SKM-1 (cell line): ENCODE measurements at regions not wholly inside any gene's neighbourhood (a gene's known extent, or its start where the extent isn't known, plus 50 kb on each side); places are given as distances from the start of the nearest gene placed in this dataset.
"Not testable (repeated sequence)": the region's sequence is repeated elsewhere in the genome, so short reads cannot be mapped to it uniquely, and the experiment has no call there.

Experiments
- DNase-seq: peaks from one replicate; lab custom pipeline; 2025; ENCODE audit not compliant: unreplicated experiment; lab: John Stamatoyannopoulos, UW

- DNase-seq = no peak
Observed at GRCh38 chr17:52465407-52465806, 306.9 kb upstream of the CA10 start.

- no peak for DNase-seq
Observed at GRCh38 chr17:52451294-52451861, 292.9 kb upstream of the CA10 start.

GRCh38 chr17:52442350-52442749, 283.8 kb upstream of the CA10 start:
- DNase-seq = no peak

- DNase-seq = no peak
Observed at GRCh38 chr17:52420555-52421078, 262.1 kb upstream of the CA10 start.

GRCh38 chr17:52419229-52419641, 260.7 kb upstream of the CA10 start:
- no peak for DNase-seq

- DNase-seq = no peak
Observed at GRCh38 chr17:52410781-52411180, 252.3 kb upstream of the CA10 start.

GRCh38 chr17:52409222-52409621, 250.7 kb upstream of the CA10 start:
- DNase-seq = not testable (repeated sequence)

- no peak for DNase-seq
Observed at GRCh38 chr17:52395308-52395707, 236.8 kb upstream of the CA10 start.

- DNase-seq = no peak
Observed at GRCh38 chr17:52390422-52390821, 231.9 kb upstream of the CA10 start.

- no peak for DNase-seq
Observed at GRCh38 chr17:52389632-52390031, 231.1 kb upstream of the CA10 start.

GRCh38 chr17:52388941-52389340, 230.4 kb upstream of the CA10 start:
- DNase-seq = no peak

- DNase-seq = no peak
Observed at GRCh38 chr17:52384695-52385094, 226.2 kb upstream of the CA10 start.

GRCh38 chr17:52383493-52384100, 225.1 kb upstream of the CA10 start:
- no peak for DNase-seq

GRCh38 chr17:52378860-52379259, 220.3 kb upstream of the CA10 start:
- DNase-seq = no peak

- DNase-seq = no peak
Observed at GRCh38 chr17:52376137-52376536, 217.6 kb upstream of the CA10 start.

- no peak for DNase-seq
Observed at GRCh38 chr17:52368886-52369285, 210.4 kb upstream of the CA10 start.

- no peak for DNase-seq
Observed at GRCh38 chr17:52357854-52358253, 199.3 kb upstream of the CA10 start.

GRCh38 chr17:52336796-52337195, 178.3 kb upstream of the CA10 start:
- no peak for DNase-seq

GRCh38 chr17:52306314-52306713, 147.8 kb upstream of the CA10 start:
- DNase-seq = no peak

GRCh38 chr17:52298881-52299280, 140.4 kb upstream of the CA10 start:
- DNase-seq = no peak

GRCh38 chr17:52297230-52298010, 138.9 kb upstream of the CA10 start:
- DNase-seq = no peak

- DNase-seq = no peak
Observed at GRCh38 chr17:52294301-52294700, 135.8 kb upstream of the CA10 start.
